C4-2B (cell line): ENCODE measurements at regions not wholly inside any gene's neighbourhood (a gene's known extent, or its start where the extent isn't known, plus 50 kb on each side); places are given as distances from the start of the nearest gene placed in this dataset.

Experiments used
- H3K27ac ChIP-seq: fragments of 450-650 bp; 2 replicates; pipeline ENCODE4 v1.5.1; 2017
- CTCF ChIP-seq: fragments of 450-650 bp; conservative IDR thresholded peaks from 2 replicates; pipeline ENCODE4 v1.5.1; 2017; ENCODE audit warnings: mild to moderate bottlenecking
- ZFX ChIP-seq: fragments of 450-650 bp; IDR thresholded peaks from 2 replicates; pipeline ENCODE4 v1.6.1; 2017

- no peak overlapping the region for H3K27ac ChIP-seq
- no peak for TF ChIP-seq CTCF
- no peak for TF ChIP-seq ZFX
These were observed 116.8 kb upstream of the SMYD2 start for GRCh38 chr1:214164173-214164572.

- TF ChIP-seq ZFX (no peak), CTCF (no peak)
- H3K27ac ChIP-seq: no peak overlapping the region
These were observed 115.0 kb upstream of the SMYD2 start for GRCh38 chr1:214165850-214166374.

- no peak overlapping the region for H3K27ac ChIP-seq
- TF ChIP-seq CTCF (no peak), ZFX (no peak)
These were observed 106.3 kb upstream of the SMYD2 start for GRCh38 chr1:214174508-214175199.

- H3K27ac ChIP-seq: no peak overlapping the region
- no peak for TF ChIP-seq ZFX
- TF ChIP-seq CTCF: no peak
These were observed 102.9 kb upstream of the SMYD2 start for GRCh38 chr1:214178102-214178501.

GRCh38 chr1:214184992-214185391 is 96.0 kb upstream of the SMYD2 start:
- TF ChIP-seq CTCF (no peak), ZFX (no peak)

GRCh38 chr1:214186103-214186824 is 94.7 kb upstream of the SMYD2 start:
- H3K27ac ChIP-seq: no peak overlapping the region
- TF ChIP-seq ZFX: no peak
- no peak for TF ChIP-seq CTCF

More at GRCh38 chr1:214184992-214185391, 96.0 kb upstream of the SMYD2 start:
- H3K27ac ChIP-seq: no peak overlapping the region
